ENCODE measurements at regions not wholly inside any gene's neighbourhood (a gene's known extent, or its start where the extent isn't known, plus 50 kb on each side); places are given as distances from the start of the nearest gene placed in this dataset.

DNA sequence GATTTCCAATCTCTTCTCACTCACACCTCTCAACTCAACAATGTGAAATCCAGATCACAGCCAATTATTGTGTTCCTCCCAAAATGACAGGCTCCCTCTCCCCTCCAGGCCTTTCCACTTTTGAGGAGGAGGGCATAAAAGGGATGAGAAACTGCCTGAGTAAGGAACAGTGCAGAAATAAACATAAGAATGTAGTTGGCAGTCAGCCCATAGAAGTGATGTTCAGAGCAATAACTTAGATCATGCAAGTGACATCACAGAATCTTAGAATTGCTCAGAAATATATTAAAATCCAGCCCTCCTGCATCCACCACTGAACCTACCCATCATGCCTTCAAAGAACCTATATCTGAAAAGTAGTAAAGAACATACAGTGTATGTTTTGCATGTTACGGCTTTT, 299.4 kb upstream of the GADL1 start:
- H3K9me3 Mint-ChIP-seq = no peaks in the 10 kb centered on the region
- Histone ChIP-seq H3T11ph (ENCODE audit: low read length) (no peak overlapping the region), H2BK12ac (ENCODE audit: insufficient read length, low read depth, low read length) (no peak overlapping the region), H4K20me1 (ENCODE audit: control insufficient read depth, insufficient read depth, insufficient read length) (no peaks in the 10 kb centered on the region), H3K23me2 (ENCODE audit: insufficient read length, low read depth, low read length, poor library complexity, severe bottlenecking) (no peaks in the 10 kb centered on the region), H3K56ac (ENCODE audit: insufficient read length, low read depth, low read length) (no peak overlapping the region), H2BK5ac (ENCODE audit: insufficient read length, low read length) (no peak overlapping the region), H3K27ac (ENCODE audit: insufficient read length, low read depth, low read length) (no peak overlapping the region), H3K23ac (ENCODE audit: insufficient read length, low read depth, low read length) (no peak overlapping the region), H3K4me2 (ENCODE audit: insufficient read depth, insufficient read length, low read length) (no peak overlapping the region), H3K4ac (ENCODE audit: low read depth, low read length) (no peak overlapping the region), H3K79me1 (ENCODE audit: insufficient read depth, low read depth, low read length, poor library complexity, severe bottlenecking) (no peaks in the 10 kb centered on the region), H4K5ac (ENCODE audit: insufficient read length, low read depth, low read length) (no peak overlapping the region), H2BK120ac (ENCODE audit: low read depth, low read length, poor library complexity, severe bottlenecking) (no peak overlapping the region), H3K4me1 (ENCODE audit: insufficient read depth, low read length) (peaks cover 6% of the 10 kb centered on the region; the same call in 1 of the 2 replicates), H2BK20ac (ENCODE audit: low read depth, low read length, poor library complexity, severe bottlenecking) (no peak overlapping the region), H3K79me2 (ENCODE audit: insufficient read depth, low read length) (no peaks in the 10 kb centered on the region), H2BK15ac (ENCODE audit: low read depth, low read length) (no peak overlapping the region), H2AK5ac (ENCODE audit: insufficient read length, low read length) (no peak overlapping the region), H3K9me3 (ENCODE audit: control insufficient read depth, low read depth, low read length) (no peaks in the 10 kb centered on the region), H3K14ac (ENCODE audit: insufficient read depth, low read length) (no peak overlapping the region), H3K18ac (ENCODE audit: insufficient read length, low read depth, low read length) (no peak overlapping the region), H4K91ac (ENCODE audit: insufficient read length, low read depth, low read length) (no peak overlapping the region), H2AFZ (ENCODE audit: low read length) (no peak overlapping the region), H3K27me3 (ENCODE audit: insufficient read depth, low read length) (no peaks in the 10 kb centered on the region), H3K9ac (ENCODE audit: extremely low read depth, insufficient read length, low read length) (no peak overlapping the region), H4K8ac (replicated peaks; ENCODE audit: insufficient read length, low read depth, low read length) (no peak overlapping the region)
- H3K36me3 Mint-ChIP-seq (ENCODE audit: insufficient read depth in 1 of 3, low read depth in 3 of 3) = no peaks in the 10 kb centered on the region
- DNase-seq = no peak
- H3K27me3 Mint-ChIP-seq (ENCODE audit: low read depth) = peaks cover 3% of the 10 kb centered on the region; the same call in 1 of the 2 replicates
- peaks cover 9 to 11% of the 10 kb centered on the region in 2 experiments for H3K4me1 Mint-ChIP-seq
- no CpG with 5 or more reads among the region's 1 CpG for WGBS (ENCODE audit: extremely low coverage, insufficient read length, low lambda C conversion rate)
- TF ChIP-seq, protein P1, sequence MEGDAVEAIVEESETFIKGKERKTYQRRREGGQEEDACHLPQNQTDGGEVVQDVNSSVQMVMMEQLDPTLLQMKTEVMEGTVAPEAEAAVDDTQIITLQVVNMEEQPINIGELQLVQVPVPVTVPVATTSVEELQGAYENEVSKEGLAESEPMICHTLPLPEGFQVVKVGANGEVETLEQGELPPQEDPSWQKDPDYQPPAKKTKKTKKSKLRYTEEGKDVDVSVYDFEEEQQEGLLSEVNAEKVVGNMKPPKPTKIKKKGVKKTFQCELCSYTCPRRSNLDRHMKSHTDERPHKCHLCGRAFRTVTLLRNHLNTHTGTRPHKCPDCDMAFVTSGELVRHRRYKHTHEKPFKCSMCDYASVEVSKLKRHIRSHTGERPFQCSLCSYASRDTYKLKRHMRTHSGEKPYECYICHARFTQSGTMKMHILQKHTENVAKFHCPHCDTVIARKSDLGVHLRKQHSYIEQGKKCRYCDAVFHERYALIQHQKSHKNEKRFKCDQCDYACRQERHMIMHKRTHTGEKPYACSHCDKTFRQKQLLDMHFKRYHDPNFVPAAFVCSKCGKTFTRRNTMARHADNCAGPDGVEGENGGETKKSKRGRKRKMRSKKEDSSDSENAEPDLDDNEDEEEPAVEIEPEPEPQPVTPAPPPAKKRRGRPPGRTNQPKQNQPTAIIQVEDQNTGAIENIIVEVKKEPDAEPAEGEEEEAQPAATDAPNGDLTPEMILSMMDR (conservative IDR thresholded peaks at IDR 0.05) = no peak
- no peak overlapping the region for H3K4me3 Mint-ChIP-seq
- H3K27ac Mint-ChIP-seq = no peak overlapping the region; a peak in 1 of 7 replicates
